ENCODE measurements at regions not wholly inside any gene's neighbourhood (a gene's known extent, or its start where the extent isn't known, plus 50 kb on each side); places are given as distances from the start of the nearest gene placed in this dataset.

DNA sequence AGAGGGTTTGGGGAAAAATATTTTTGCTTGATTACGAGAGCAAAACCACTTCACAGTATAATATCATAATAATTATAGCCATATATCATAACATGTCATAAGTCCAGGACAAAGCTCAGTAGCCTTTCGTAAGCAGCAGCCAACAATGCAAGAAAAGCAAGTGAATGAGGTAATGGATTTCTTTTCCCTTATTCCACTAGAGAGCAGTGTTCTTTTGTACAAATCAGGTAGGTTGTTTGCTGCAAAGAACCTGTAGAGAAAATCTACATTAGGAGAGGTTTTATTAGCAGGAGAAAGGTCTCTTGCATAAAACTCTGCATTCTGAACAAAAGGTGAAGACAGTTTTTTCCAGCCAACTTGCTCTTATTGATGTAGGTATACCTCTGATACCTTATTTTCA is 1033.4 kb downstream of the TLE4 start:
- WGBS, 2 experiments (ENCODE audit: extremely low coverage in 1 of 2, insufficient coverage in 1 of 2, insufficient read length in 1 of 2, insufficient replicate concordance in 2 of 2, low coverage in 1 of 2, low lambda C conversion rate in 2 of 2, missing lambda C conversion rate in 1 of 2), result 73% methylated on average over 2 of the region's 2 CpGs; no CpG with 5 or more reads in 1 of the 2 experiments
- H3K9ac ChIP-seq (replicated peaks in 1 of 4; ENCODE audit: extremely low read depth in 1 of 4, low read depth in 3 of 4, low read length in 3 of 4), result no peak overlapping the region
- TF ChIP-seq RNF2 (IDR thresholded peaks at IDR 0.05; ENCODE audit: borderline replicate concordance, low read depth, low read length, missing control alignments, poor library complexity, severe bottlenecking) (no peak), RAD21 (IDR thresholded peaks at IDR 0.05 in 1 of 2, conservative IDR thresholded peaks at IDR 0.05 in 1 of 2; ENCODE audit: low read depth in 2 of 2, low read length in 2 of 2) (peak; percentile 66 to 70), TAF1 (IDR thresholded peaks at IDR 0.05; ENCODE audit: low read depth, low read length) (no peak), POU5F1 (IDR thresholded peaks at IDR 0.05; ENCODE audit: low read depth, low read length) (no peak), ZNF274 (IDR thresholded peaks at IDR 0.05; ENCODE audit: borderline replicate concordance, extremely low read depth, low read length) (no peak), ASH2L (IDR thresholded peaks at IDR 0.05; ENCODE audit: low read length) (no peak), SP1 (IDR thresholded peaks at IDR 0.05; ENCODE audit: low read depth, low read length) (no peak)
- TF ChIP-seq, protein P1, sequence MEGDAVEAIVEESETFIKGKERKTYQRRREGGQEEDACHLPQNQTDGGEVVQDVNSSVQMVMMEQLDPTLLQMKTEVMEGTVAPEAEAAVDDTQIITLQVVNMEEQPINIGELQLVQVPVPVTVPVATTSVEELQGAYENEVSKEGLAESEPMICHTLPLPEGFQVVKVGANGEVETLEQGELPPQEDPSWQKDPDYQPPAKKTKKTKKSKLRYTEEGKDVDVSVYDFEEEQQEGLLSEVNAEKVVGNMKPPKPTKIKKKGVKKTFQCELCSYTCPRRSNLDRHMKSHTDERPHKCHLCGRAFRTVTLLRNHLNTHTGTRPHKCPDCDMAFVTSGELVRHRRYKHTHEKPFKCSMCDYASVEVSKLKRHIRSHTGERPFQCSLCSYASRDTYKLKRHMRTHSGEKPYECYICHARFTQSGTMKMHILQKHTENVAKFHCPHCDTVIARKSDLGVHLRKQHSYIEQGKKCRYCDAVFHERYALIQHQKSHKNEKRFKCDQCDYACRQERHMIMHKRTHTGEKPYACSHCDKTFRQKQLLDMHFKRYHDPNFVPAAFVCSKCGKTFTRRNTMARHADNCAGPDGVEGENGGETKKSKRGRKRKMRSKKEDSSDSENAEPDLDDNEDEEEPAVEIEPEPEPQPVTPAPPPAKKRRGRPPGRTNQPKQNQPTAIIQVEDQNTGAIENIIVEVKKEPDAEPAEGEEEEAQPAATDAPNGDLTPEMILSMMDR (IDR thresholded peaks at IDR 0.05; ENCODE audit: control extremely low read depth in 1 of 3, insufficient read depth in 1 of 3, low read depth in 1 of 3, low read length in 3 of 3), result peak in 2 of 3 experiments; percentile 22 to 44; a peak in 2 of 4 replicates
- TF ChIP-seq, protein P2, sequence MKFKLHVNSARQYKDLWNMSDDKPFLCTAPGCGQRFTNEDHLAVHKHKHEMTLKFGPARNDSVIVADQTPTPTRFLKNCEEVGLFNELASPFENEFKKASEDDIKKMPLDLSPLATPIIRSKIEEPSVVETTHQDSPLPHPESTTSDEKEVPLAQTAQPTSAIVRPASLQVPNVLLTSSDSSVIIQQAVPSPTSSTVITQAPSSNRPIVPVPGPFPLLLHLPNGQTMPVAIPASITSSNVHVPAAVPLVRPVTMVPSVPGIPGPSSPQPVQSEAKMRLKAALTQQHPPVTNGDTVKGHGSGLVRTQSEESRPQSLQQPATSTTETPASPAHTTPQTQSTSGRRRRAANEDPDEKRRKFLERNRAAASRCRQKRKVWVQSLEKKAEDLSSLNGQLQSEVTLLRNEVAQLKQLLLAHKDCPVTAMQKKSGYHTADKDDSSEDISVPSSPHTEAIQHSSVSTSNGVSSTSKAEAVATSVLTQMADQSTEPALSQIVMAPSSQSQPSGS (IDR thresholded peaks at IDR 0.05; ENCODE audit: low read length), result 0 out of 2 replicates have a peak, but pooled peaks have one; percentile 33

More for the DNA sequence above, 1033.4 kb downstream of the TLE4 start:
- Histone ChIP-seq H3K56ac (replicated peaks; ENCODE audit: insufficient read length, low read depth, low read length) (no peak overlapping the region), H3K4me3 (ENCODE audit: extremely low read depth in 1 of 4, insufficient read depth in 2 of 4, low read depth in 3 of 4, low read length in 4 of 4) (no peak overlapping the region), H4K20me1 (replicated peaks in 1 of 2; ENCODE audit: control insufficient read depth in 1 of 2, insufficient read depth in 2 of 2, low read length in 2 of 2) (no peaks in the 10 kb centered on the region), H2BK120ac (replicated peaks; ENCODE audit: low read depth, low read length) (no peak overlapping the region), H3K79me2 (ENCODE audit: control insufficient read depth in 1 of 2, insufficient read depth in 2 of 2, low read length in 2 of 2) (no peaks in the 10 kb centered on the region), H4K5ac (ENCODE audit: insufficient read length, low read depth, low read length) (no peak overlapping the region), H3K36me3 (ENCODE audit: control insufficient read depth in 2 of 4, insufficient read depth in 4 of 4, low read length in 3 of 4) (no peaks in the 10 kb centered on the region), H3K18ac (ENCODE audit: extremely low read depth, low read length) (no peak overlapping the region), H2BK12ac (ENCODE audit: low read depth, low read length) (no peak overlapping the region), H3K4me1 (replicated peaks in 1 of 4; ENCODE audit: control insufficient read depth in 3 of 4, insufficient read depth in 4 of 4, low read length in 3 of 4) (no peaks in the 10 kb centered on the region; a peak in 1 of 7 replicates), H2BK5ac (ENCODE audit: low read depth, low read length) (no peak overlapping the region), H2BK20ac (ENCODE audit: low read length) (no peak overlapping the region), H3K23ac (ENCODE audit: insufficient read length) (no peak overlapping the region), H3K27me3 (replicated peaks in 1 of 4; ENCODE audit: control insufficient read depth in 3 of 4, extremely low read depth in 1 of 4, insufficient read depth in 3 of 4, low read length in 3 of 4) (no peaks in the 10 kb centered on the region), H2BK15ac (ENCODE audit: low read length) (no peak overlapping the region), H4K8ac (ENCODE audit: extremely low read depth, insufficient read depth, low read length) (no peak overlapping the region), H3K27ac (ENCODE audit: low read depth, low read length) (no peak overlapping the region), H2AK5ac (ENCODE audit: low read depth, low read length) (no peak overlapping the region), H2AFZ (ENCODE audit: low read length) (no peak overlapping the region), H3K9me3 (ENCODE audit: insufficient read depth in 2 of 2, low read depth in 1 of 2, low read length in 1 of 2) (no peaks in the 10 kb centered on the region), H3K23me2 (ENCODE audit: low read depth, low read length) (no peaks in the 10 kb centered on the region), H4K91ac (replicated peaks; ENCODE audit: insufficient read length, low read length) (no peak overlapping the region), H3K79me1 (ENCODE audit: low read depth, low read length) (no peaks in the 10 kb centered on the region), H3K4ac (replicated peaks; ENCODE audit: insufficient read length, low read depth, low read length) (no peak overlapping the region), H3K4me2 (ENCODE audit: insufficient read depth in 1 of 2, low read depth in 2 of 2, low read length in 2 of 2) (no peak overlapping the region), H3K14ac (ENCODE audit: insufficient read length) (no peak overlapping the region)
- FAIRE-seq (peak; percentile 91), DNase-seq (ENCODE audit: low read depth in 1 of 2, low spot score in 2 of 2) (no peak)
- ChIA-PET POLR2A (ENCODE audit: partially characterized antibody) (interaction anchor here (0.6 kb wide), 1 partner anchor 40 kb away, joined by 3 read pairs; no protein-coding TSS in a partner anchor), CTCF (ENCODE audit: partially characterized antibody) (interaction anchor here (0.8 to 2.2 kb wide), 2 partner anchors 9 to 116 kb away, joined by 3 to 7 read pairs; no protein-coding TSS in a partner anchor)
